Activated naive CD4-positive, alpha-beta T cell treated with Interleukin-2 at 50 U/mL for 16 hours (primary cell): ENCODE measurements at regions not wholly inside any gene's neighbourhood (a gene's known extent, or its start where the extent isn't known, plus 50 kb on each side); places are given as distances from the start of the nearest gene placed in this dataset.

Experiments used
- DNase-seq: peaks from one replicate; pipeline ENCODE4 v3.0.0-alpha.2; 2020

DNA sequence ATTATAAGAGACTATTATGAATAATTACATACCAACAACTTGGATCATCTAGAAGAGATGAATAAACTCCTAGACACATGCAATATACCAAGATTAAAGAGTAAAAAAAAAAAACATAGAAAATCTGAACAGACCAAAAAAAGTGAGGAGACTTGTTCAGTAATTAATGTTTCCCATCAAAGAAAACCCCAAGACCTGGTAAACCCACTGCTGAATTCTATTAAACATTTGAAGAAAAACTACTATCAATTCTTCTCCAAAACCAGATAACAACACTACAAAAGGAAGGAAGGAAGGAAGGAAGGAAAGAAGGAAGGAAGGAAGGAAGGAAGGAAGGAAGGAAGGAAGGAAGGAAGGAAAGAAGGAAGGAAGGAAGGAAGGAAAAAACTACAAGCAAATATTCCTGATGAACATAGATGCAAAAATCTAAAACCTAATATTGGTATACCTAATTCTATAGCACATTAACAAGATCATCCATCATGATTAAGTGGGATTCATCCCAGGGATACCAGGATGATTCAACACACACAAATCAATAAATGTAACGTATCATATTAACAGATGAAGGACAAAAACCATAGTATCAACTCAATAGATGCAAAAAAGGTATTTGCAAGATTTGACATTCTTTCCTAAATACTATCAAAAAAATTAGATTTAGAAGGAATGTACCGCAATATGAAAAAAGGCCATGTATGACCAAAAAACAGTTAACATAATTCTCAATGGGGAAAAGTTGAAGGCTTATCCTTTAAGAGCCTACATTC is 445.5 kb downstream of the KCNH5 start:
- no peak for DNase-seq

DNA sequence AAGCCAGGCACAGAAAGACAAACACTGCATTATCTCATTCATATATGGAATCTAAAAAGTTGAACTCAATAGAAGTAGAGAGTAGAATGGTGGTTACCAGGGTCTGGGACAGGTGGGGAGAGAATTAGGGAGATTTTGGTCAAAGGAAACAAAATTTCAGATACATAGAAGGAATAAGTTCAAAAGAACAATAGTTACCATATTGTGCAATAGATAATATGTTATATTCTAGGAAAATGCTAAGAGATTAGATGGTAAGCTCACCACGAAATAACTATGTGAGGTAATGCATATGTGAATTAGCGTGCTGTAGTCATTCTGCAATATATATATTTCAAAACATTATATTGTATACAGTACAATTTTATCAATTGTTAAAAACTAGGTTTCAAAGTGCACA is 442.5 kb downstream of the KCNH5 start:
- no peak for DNase-seq

DNA sequence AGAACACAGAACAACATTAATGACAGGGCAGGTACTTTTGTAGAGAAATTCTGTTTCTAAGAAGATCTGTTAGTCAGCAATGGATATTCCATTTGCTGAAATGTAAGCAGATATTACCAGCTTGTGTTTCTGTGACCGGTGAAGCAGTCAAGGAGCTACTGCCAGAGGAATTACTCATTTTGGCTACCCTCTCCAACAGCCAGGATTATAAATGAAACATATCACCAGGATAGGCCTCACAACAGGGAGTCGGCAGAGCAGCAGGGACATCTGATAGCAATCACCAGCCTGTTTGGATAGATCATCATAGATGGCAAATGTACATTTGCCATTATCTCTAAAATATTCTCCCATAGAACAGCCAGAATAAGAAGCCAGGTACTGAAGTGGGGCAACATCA is 440.7 kb downstream of the KCNH5 start:
- DNase-seq = no peak

DNA sequence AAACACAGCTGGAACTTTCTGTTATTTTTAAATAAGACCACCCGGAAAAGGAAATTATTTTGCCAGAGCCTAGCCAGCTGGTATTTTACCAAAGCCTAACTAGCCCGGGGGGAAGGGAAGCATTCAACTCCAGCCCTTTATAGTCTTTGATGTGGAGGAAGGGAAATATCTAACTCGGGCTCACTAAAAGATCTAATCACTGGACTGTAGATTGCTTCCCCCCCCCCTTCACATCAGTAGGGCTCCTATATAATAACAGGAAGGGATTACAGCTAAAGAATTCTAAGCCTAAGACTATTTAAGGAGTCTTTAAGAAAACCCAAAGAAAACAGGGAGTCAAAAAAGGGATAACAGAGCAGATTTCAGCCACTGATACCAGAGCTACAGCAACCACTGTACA is 431.1 kb downstream of the KCNH5 start:
- no peak for DNase-seq

DNA sequence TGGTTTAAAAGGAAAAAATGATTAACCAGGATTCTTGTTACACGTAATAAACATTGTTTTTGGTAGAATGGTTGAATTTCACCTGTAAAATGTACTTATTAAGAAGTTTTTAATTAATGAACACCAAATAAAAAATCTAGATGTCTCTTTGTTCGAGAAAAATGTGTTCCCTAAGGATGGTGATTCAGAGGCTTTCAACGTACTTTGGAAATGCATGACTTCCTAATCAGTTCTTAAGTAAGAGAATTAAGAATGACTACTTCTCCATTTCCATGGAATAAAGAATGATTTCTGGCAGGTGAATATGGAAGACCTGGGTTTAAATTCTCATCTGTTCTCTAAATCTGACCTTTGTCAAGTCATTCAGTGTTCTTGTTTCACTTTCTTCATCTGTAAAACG is 428.6 kb downstream of the KCNH5 start:
- no peak for DNase-seq

DNA sequence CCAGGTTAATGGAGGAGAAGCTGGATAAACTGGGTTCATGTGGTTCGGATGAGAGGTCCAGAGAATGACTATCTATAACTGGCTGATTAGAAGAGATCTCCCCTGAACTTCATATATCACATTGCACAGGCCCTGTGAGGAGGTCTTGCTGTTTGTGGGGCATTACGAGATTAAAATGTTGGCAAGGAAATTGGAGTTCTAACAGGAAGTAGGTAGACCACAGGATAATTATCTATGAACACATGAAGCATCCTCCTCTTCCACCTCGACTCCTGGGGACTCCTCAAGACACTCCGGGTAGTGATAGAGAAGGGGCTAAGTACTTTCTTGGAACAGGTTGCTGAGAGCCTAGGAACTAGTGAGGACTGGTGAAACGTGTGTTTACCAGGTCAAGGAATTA is 418.8 kb downstream of the KCNH5 start:
- no peak for DNase-seq

DNA sequence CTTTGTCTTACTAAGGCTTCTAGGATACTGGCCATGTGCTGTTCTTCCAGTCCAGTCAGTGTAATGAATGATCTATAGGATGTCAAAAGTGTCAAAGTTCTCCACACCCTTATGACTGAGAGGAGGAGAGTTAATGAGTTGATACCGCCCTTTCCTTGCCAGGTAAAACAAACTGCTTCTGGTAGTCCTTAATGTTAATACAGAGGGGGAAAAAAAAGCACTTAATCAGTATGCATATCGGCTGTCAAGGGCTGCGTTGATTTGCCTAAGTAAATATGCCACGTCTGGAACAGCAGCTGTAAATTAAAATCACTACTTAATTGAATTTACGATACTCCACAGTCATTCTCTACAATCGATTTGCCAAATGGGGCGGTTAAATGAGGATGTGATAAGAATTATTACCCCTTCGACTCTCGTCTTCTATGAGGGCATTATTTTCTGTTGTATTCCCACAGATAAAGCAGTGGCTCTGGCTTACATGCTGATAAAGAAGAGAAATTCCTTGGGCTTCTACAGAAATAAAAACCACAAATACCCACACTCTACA is 416.0 kb downstream of the KCNH5 start:
- DNase-seq = no peak

DNA sequence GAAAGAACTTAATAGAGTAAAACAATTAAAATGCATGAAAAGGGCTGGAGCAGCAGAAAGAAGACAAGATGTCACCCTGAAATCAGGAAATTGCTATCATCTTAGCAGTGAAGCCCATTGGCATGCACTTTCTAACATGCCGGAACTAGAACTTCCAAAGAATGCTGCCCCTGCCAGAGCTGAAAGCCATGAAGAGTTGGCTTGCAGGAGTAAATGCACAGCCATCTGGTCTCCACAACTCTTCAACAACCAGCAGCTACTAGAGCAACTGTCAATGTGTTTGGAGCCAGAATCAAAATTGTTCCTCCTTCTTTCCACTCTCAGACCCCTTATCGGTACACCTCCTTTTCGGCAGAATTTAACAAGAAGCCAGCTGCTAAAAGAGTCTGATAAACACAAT is 414.1 kb downstream of the KCNH5 start:
- DNase-seq = no peak

DNA sequence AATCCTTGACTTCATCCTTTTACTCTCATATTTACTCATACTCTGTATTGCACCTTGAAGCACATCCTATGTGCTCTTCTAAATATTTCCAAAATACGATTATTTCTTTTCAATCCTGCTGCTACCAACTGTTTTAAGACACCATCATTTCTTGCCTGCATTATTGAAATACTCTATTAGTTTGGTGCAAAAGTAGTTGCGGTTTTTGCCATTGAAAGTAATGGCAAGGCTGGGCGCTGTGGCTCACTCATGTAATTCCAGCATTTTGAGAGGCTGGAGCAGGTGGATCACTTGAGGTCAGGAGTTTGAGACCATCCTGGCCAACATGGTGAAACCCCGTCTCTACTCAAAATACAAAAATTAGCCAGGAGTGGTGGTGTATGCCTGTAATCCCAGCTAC is 412.5 kb downstream of the KCNH5 start:
- DNase-seq = no peak

DNA sequence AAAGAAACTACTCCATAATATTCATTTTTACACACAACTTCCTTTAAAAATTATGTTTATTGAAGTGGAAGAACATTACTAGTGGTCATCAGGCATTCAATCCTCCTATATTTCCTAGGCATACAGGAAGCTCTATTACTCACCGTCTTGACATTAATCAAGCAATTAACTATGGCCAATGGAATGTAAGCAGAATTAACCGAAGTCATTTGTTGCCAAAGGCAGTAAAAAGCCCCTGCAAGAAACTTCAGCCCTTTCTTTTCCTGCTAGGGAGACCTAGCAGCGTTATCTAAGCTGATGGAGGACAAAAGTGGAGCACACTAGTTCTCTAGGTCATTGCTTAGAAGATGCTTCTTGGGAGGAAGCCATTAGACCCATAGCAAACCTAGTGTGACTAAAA is 399.6 kb downstream of the KCNH5 start:
- no peak for DNase-seq
